RPMI8226 (cell line): ENCODE measurements at regions not wholly inside any gene's neighbourhood (a gene's known extent, or its start where the extent isn't known, plus 50 kb on each side); places are given as distances from the start of the nearest gene placed in this dataset.

Experiments
- DNase-seq: peaks from one replicate; pipeline ENCODE4 v3.0.0-alpha.2; 2015

GRCh38 chr11:37092487-37092886, 494.5 kb upstream of the RAG2 start:
- DNase-seq: no peak

- no peak for DNase-seq
Measured at GRCh38 chr11:37089439-37089838, 491.4 kb upstream of the RAG2 start.

GRCh38 chr11:37088573-37088910, 490.5 kb upstream of the RAG2 start:
- no peak for DNase-seq

GRCh38 chr11:37087650-37088572, 489.9 kb upstream of the RAG2 start:
- DNase-seq: no peak

- DNase-seq: no peak
Measured at GRCh38 chr11:37078521-37078920, 480.5 kb upstream of the RAG2 start.

- no peak for DNase-seq
Measured at GRCh38 chr11:37076866-37077265, 478.8 kb upstream of the RAG2 start.

GRCh38 chr11:37072538-37073055, 474.6 kb upstream of the RAG2 start:
- DNase-seq: no peak

GRCh38 chr11:37050311-37050710, 452.3 kb upstream of the RAG2 start:
- no peak for DNase-seq

GRCh38 chr11:37040921-37041320, 442.9 kb upstream of the RAG2 start:
- DNase-seq: no peak

GRCh38 chr11:37038911-37039310, 440.9 kb upstream of the RAG2 start:
- no peak for DNase-seq

GRCh38 chr11:37026741-37027140, 428.7 kb upstream of the RAG2 start:
- DNase-seq: no peak

GRCh38 chr11:37026326-37026725, 428.3 kb upstream of the RAG2 start:
- no peak for DNase-seq

- no peak for DNase-seq
Measured at GRCh38 chr11:37006563-37006962, 408.5 kb upstream of the RAG2 start.

GRCh38 chr11:37002831-37003230, 404.8 kb upstream of the RAG2 start:
- no peak for DNase-seq

- DNase-seq: no peak
Measured at GRCh38 chr11:36997656-36998055, 399.6 kb upstream of the RAG2 start.

GRCh38 chr11:36996795-36997194, 398.8 kb upstream of the RAG2 start:
- no peak for DNase-seq

GRCh38 chr11:36994208-36994607, 396.2 kb upstream of the RAG2 start:
- no peak for DNase-seq

GRCh38 chr11:36988556-36988955, 390.5 kb upstream of the RAG2 start:
- DNase-seq: no peak

GRCh38 chr11:36985562-36985961, 387.5 kb upstream of the RAG2 start:
- no peak for DNase-seq

- no peak for DNase-seq
Measured at GRCh38 chr11:36976741-36977140, 378.7 kb upstream of the RAG2 start.

- no peak for DNase-seq
Measured at GRCh38 chr11:36974771-36975170, 376.7 kb upstream of the RAG2 start.

GRCh38 chr11:36953976-36954375, 355.9 kb upstream of the RAG2 start:
- DNase-seq: no peak

GRCh38 chr11:36948460-36949127, 350.6 kb upstream of the RAG2 start:
- DNase-seq: no peak

- no peak for DNase-seq
Measured at GRCh38 chr11:36945384-36945783, 347.3 kb upstream of the RAG2 start.
